ENCODE measurements at regions not wholly inside any gene's neighbourhood (a gene's known extent, or its start where the extent isn't known, plus 50 kb on each side); places are given as distances from the start of the nearest gene placed in this dataset.

GRCh38 chr12:126219139-126219538 lies 1153.9 kb downstream of the AACS start:
- no peaks in the 10 kb centered on the region for H4K20me1 ChIP-seq (ENCODE audit: insufficient read depth, low read length)
- no peaks in the 10 kb centered on the region for H3K9me3 ChIP-seq (ENCODE audit: low read length)
- H3K4me2 ChIP-seq (ENCODE audit: low read length) = no peak overlapping the region
- no peaks in the 10 kb centered on the region for H3K9me2 ChIP-seq (ENCODE audit: low read depth, low read length)
- no peak overlapping the region for H2AFZ ChIP-seq (ENCODE audit: low read length)
- no peaks in the 10 kb centered on the region for H3F3A ChIP-seq (ENCODE audit: insufficient read depth, low read length)
- no peaks in the 10 kb centered on the region for H3K79me2 ChIP-seq (ENCODE audit: insufficient read depth, low read length)
- TF ChIP-seq EZH2 (IDR thresholded peaks at IDR 0.05; ENCODE audit: borderline replicate concordance, low read length) (no peak), CTCF (IDR thresholded peaks at IDR 0.05; ENCODE audit: low read length) (no peak)
- H3K27ac ChIP-seq (ENCODE audit: low read depth, low read length, poor library complexity, severe bottlenecking) = no peak overlapping the region
- H3K27me3 ChIP-seq (ENCODE audit: insufficient read depth, low read length) = no peaks in the 10 kb centered on the region
- no peaks in the 10 kb centered on the region for H3K36me3 ChIP-seq (ENCODE audit: insufficient read depth, low read length)
- H3K4me1 ChIP-seq (ENCODE audit: insufficient read depth, low read length, severe bottlenecking) = no peaks in the 10 kb centered on the region
- H3K9ac ChIP-seq (ENCODE audit: low read length) = no peak overlapping the region
- H3K4me3 ChIP-seq (ENCODE audit: low read depth, low read length, poor library complexity, severe bottlenecking) = no peak overlapping the region

- H3K27ac ChIP-seq (ENCODE audit: low read depth, low read length, poor library complexity, severe bottlenecking) = no peak overlapping the region
- H3K79me2 ChIP-seq (ENCODE audit: insufficient read depth, low read length) = no peaks in the 10 kb centered on the region
- H3K9me2 ChIP-seq (ENCODE audit: low read depth, low read length) = no peaks in the 10 kb centered on the region
- H3K9me3 ChIP-seq (ENCODE audit: low read length) = no peaks in the 10 kb centered on the region
- no peak overlapping the region for H3K9ac ChIP-seq (ENCODE audit: low read length)
- TF ChIP-seq CTCF (IDR thresholded peaks at IDR 0.05; ENCODE audit: low read length) = no peak
- TF ChIP-seq EZH2 (IDR thresholded peaks at IDR 0.05; ENCODE audit: borderline replicate concordance, low read length) = no peak
- no peaks in the 10 kb centered on the region for H3F3A ChIP-seq (ENCODE audit: insufficient read depth, low read length)
- no peaks in the 10 kb centered on the region for H3K4me1 ChIP-seq (ENCODE audit: insufficient read depth, low read length, severe bottlenecking)
- no peak overlapping the region for H3K4me3 ChIP-seq (ENCODE audit: low read depth, low read length, poor library complexity, severe bottlenecking)
- no peak overlapping the region for H3K4me2 ChIP-seq (ENCODE audit: low read length)
- no peaks in the 10 kb centered on the region for H3K27me3 ChIP-seq (ENCODE audit: insufficient read depth, low read length)
- H2AFZ ChIP-seq (ENCODE audit: low read length) = no peak overlapping the region
- H4K20me1 ChIP-seq (ENCODE audit: insufficient read depth, low read length) = no peaks in the 10 kb centered on the region
- no peaks in the 10 kb centered on the region for H3K36me3 ChIP-seq (ENCODE audit: insufficient read depth, low read length)
Observed at GRCh38 chr12:126219654-126220279, 1154.5 kb downstream of the AACS start.

DNA sequence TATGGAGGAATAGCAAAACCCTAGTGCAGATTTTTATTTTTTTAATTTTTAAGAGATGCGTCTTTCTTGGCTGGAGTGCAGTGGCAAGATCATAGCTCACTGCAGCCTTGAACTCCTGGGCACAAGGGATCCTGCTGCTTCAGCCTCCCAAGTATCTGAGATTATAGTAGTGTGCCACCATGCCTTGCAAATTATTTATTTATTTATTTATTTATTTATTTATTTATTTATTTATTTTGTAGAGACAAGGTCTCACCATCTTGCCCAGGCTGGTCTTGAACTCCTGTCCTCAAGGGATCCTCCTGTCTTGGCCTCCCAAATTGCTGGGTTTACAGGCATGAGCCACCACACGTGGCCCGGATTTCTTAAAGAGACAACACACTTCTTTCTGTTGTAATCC lies 1158.8 kb downstream of the AACS start:
- Histone ChIP-seq H3K9me2 (ENCODE audit: low read depth, low read length) (no peaks in the 10 kb centered on the region), H3K4me2 (ENCODE audit: low read length) (no peak overlapping the region), H3K27me3 (ENCODE audit: insufficient read depth, low read length) (no peaks in the 10 kb centered on the region), H3F3A (ENCODE audit: insufficient read depth, low read length) (no peaks in the 10 kb centered on the region), H4K20me1 (ENCODE audit: insufficient read depth, low read length) (no peaks in the 10 kb centered on the region), H3K9me3 (ENCODE audit: low read length) (no peaks in the 10 kb centered on the region), H2AFZ (ENCODE audit: low read length) (no peak overlapping the region), H3K27ac (ENCODE audit: low read depth, low read length, poor library complexity, severe bottlenecking) (no peak overlapping the region), H3K4me3 (ENCODE audit: low read depth, low read length, poor library complexity, severe bottlenecking) (no peak overlapping the region), H3K79me2 (ENCODE audit: insufficient read depth, low read length) (no peaks in the 10 kb centered on the region), H3K36me3 (ENCODE audit: insufficient read depth, low read length) (no peaks in the 10 kb centered on the region), H3K4me1 (ENCODE audit: insufficient read depth, low read length, severe bottlenecking) (no peaks in the 10 kb centered on the region), H3K9ac (ENCODE audit: low read length) (no peak overlapping the region)
- TF ChIP-seq EZH2 (IDR thresholded peaks at IDR 0.05; ENCODE audit: borderline replicate concordance, low read length) (no peak), CTCF (IDR thresholded peaks at IDR 0.05; ENCODE audit: low read length) (no peak)
